Common myeloid progenitor, CD34-positive (primary cell): ENCODE measurements at regions not wholly inside any gene's neighbourhood (a gene's known extent, or its start where the extent isn't known, plus 50 kb on each side); places are given as distances from the start of the nearest gene placed in this dataset.
"Not testable (repeated sequence)": the region's sequence is repeated elsewhere in the genome, so short reads cannot be mapped to it uniquely, and the experiment has no call there.

Experiments used
- CTCF ChIA-PET: fragments of 350-600 bp; sonication (Branson Sonifier 250); formaldehyde crosslinking; loops from one replicate; lab custom pipeline; 2021; ENCODE audit warnings: antibody characterized with exemption; lab: Charles Lee
- POLR2A ChIA-PET: fragments of 350-600 bp; sonication (Branson Sonifier 250); formaldehyde crosslinking; loops from one replicate; lab custom pipeline; 2021; ENCODE audit warnings: antibody characterized with exemption; lab: Charles Lee
- DNase-seq, 3 donors: peaks; one replicate each; pipeline versions ENCODE4 v3.0.0 to v3.0.0-alpha.2; 2013
- H3K27ac ChIP-seq, 2 experiments: 1 replicate in 1 of 2; 2 replicates in 1 of 2; pipeline ENCODE4 v1.7.0; 2013; ENCODE audit warnings: inconsistent platforms in 2 of 2, low read length in 2 of 2, mild to moderate bottlenecking in 2 of 2, low read depth in 1 of 2, moderate library complexity in 1 of 2; ENCODE audit not compliant: severe bottlenecking in 2 of 2, insufficient read depth in 1 of 2, poor library complexity in 1 of 2
- H3K27me3 ChIP-seq, 5 experiments: replicated peaks in 2 of 5; 1 replicate in 3 of 5; 2 replicates in 2 of 5; pipeline versions ENCODE4 v1.6.1 to v1.7.0; 2013; ENCODE audit warnings: low read length in 4 of 5, mild to moderate bottlenecking in 2 of 5, moderate library complexity in 2 of 5, inconsistent platforms in 1 of 5; ENCODE audit not compliant: insufficient read depth in 5 of 5, control insufficient read depth in 4 of 5
- H3K36me3 ChIP-seq, 4 experiments: 1 replicate in 2 of 4; 2 replicates in 2 of 4; pipeline versions ENCODE4 v1.6.1 to v1.7.0; 2013; ENCODE audit warnings: low read length in 3 of 4, control low read depth in 1 of 4, mild to moderate bottlenecking in 1 of 4; ENCODE audit not compliant: control insufficient read depth in 4 of 4, insufficient read depth in 4 of 4
- H3K4me1 ChIP-seq, 4 experiments: 1 replicate in 3 of 4; 2 replicates in 1 of 4; pipeline versions ENCODE4 v1.6.1 to v1.7.1; 2013; ENCODE audit warnings: low read length in 3 of 4, mild to moderate bottlenecking in 3 of 4, control low read depth in 1 of 4, inconsistent platforms in 1 of 4, moderate library complexity in 1 of 4; ENCODE audit not compliant: control insufficient read depth in 4 of 4, insufficient read depth in 4 of 4; ENCODE audit errors: control extremely low read depth in 1 of 4
- H3K4me3 ChIP-seq, 7 experiments: 1 replicate in 4 of 7; 2 replicates in 3 of 7; pipeline versions ENCODE4 v1.5.1 to v1.7.0; 2013; ENCODE audit warnings: mild to moderate bottlenecking in 7 of 7, low read length in 6 of 7, moderate library complexity in 6 of 7, inconsistent platforms in 2 of 7, low read depth in 2 of 7, control low read depth in 1 of 7; ENCODE audit not compliant: insufficient read depth in 4 of 7, control insufficient read depth in 1 of 7; ENCODE audit errors: extremely low read depth in 1 of 7
- H3K9me3 ChIP-seq, 5 experiments: 1 replicate in 4 of 5; 2 replicates in 1 of 5; pipeline versions ENCODE4 v1.6.1 to v1.7.1; 2013; ENCODE audit warnings: low read length in 4 of 5, mild to moderate bottlenecking in 2 of 5, inconsistent platforms in 1 of 5, low read depth in 1 of 5, moderate library complexity in 1 of 5; ENCODE audit not compliant: control insufficient read depth in 4 of 5, insufficient read depth in 2 of 5; ENCODE audit errors: control extremely low read depth in 1 of 5
- WGBS: methylation state at CpG from one replicate; pipeline ENCODE4 v1.1.5; 2013; ENCODE audit not compliant: insufficient coverage; 5-methylcytosine and 5-hydroxymethylcytosine counted together

- H3K36me3 ChIP-seq, H3K27me3 ChIP-seq, H3K4me1 ChIP-seq, H3K4me3 ChIP-seq, H3K9me3 ChIP-seq, POLR2A ChIA-PET, DNase-seq, H3K27ac ChIP-seq, CTCF ChIA-PET: not testable (repeated sequence)
- no CpG with 5 or more reads among the region's 1 CpG for WGBS
Observed at GRCh38 chr3:597746-598145, 401.2 kb downstream of the CHL1 start.

- H3K27ac ChIP-seq, H3K27me3 ChIP-seq, DNase-seq, H3K4me1 ChIP-seq, H3K4me3 ChIP-seq, CTCF ChIA-PET, H3K9me3 ChIP-seq, H3K36me3 ChIP-seq, POLR2A ChIA-PET: not testable (repeated sequence)
- WGBS, result no CpG with 5 or more reads among the region's 4 CpGs
Observed at GRCh38 chr3:607480-607879, 410.9 kb downstream of the CHL1 start.

GRCh38 chr3:621714-622113 is 425.2 kb downstream of the CHL1 start:
- ChIA-PET CTCF (no interaction called here), POLR2A (no interaction called here)

GRCh38 chr3:622314-622713 is 425.8 kb downstream of the CHL1 start:
- Histone ChIP-seq H3K36me3 (no peaks in the 10 kb centered on the region), H3K4me1 (no peaks in the 10 kb centered on the region), H3K27me3 (no peaks in the 10 kb centered on the region), H3K4me3 (no peak overlapping the region), H3K9me3 (no peaks in the 10 kb centered on the region), H3K27ac (no peak overlapping the region)
- CTCF ChIA-PET, result no interaction called here
- DNase-seq, result no peak
- WGBS, result no CpG with 5 or more reads among the region's 7 CpGs
- POLR2A ChIA-PET, result no interaction called here

More at GRCh38 chr3:621714-622113, 425.2 kb downstream of the CHL1 start:
- Histone ChIP-seq H3K36me3 (no peaks in the 10 kb centered on the region), H3K9me3 (no peaks in the 10 kb centered on the region), H3K27me3 (no peaks in the 10 kb centered on the region), H3K4me1 (no peaks in the 10 kb centered on the region), H3K27ac (no peak overlapping the region), H3K4me3 (no peak overlapping the region)
- DNase-seq, result no peak

DNA sequence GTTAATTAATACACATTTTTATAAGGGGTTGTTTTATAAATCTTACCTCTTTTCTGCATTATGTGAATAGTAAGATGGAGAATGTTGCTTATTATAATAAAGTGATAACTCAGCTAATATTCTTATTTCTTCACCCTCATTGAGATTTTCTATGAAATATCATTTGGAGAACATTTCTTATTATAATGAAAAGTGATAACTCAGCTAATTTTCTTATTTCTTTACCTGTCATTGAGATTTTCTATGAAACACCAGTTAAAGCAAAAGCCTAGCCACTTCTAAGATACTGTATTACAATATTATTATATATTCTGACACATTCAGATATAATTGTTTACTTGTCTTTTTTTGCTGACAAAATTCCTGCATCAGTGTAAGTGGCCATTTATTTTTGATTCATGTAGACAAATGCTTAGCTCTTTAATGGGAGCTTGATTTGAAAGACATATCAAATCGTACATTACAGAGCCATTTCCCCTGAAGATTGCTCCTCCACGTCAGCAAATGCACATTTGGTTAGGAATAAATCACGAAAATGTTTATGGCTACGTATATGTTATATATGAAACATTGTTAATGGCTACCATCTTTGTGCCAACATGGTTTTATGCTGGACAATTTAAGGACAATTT is 427.5 kb downstream of the CHL1 start:
- no peaks in the 10 kb centered on the region for H3K9me3 ChIP-seq
- H3K4me3 ChIP-seq, result no peak overlapping the region
- no peaks in the 10 kb centered on the region for H3K36me3 ChIP-seq
- no peaks in the 10 kb centered on the region for H3K27me3 ChIP-seq
- POLR2A ChIA-PET, result no interaction called here
- H3K27ac ChIP-seq, result no peak overlapping the region
- no peak for DNase-seq
- no peaks in the 10 kb centered on the region for H3K4me1 ChIP-seq
- 100% methylated on average over 2 of the region's 4 CpGs for WGBS
- CTCF ChIA-PET, result no interaction called here

- POLR2A ChIA-PET, result no interaction called here
- no peak overlapping the region for H3K4me3 ChIP-seq
- H3K4me1 ChIP-seq, result no peaks in the 10 kb centered on the region
- no peaks in the 10 kb centered on the region for H3K36me3 ChIP-seq
- no peaks in the 10 kb centered on the region for H3K9me3 ChIP-seq
- CTCF ChIA-PET, result no interaction called here
- no peaks in the 10 kb centered on the region for H3K27me3 ChIP-seq
- H3K27ac ChIP-seq, result no peak overlapping the region
- 8% methylated on average over 4 of the region's 10 CpGs for WGBS
- DNase-seq, result peak; percentile 42 to 67 (median 54)
Observed at GRCh38 chr3:632571-633170, 436.1 kb downstream of the CHL1 start.

- Histone ChIP-seq H3K27me3 (no peaks in the 10 kb centered on the region), H3K9me3 (no peaks in the 10 kb centered on the region), H3K4me3 (no peak overlapping the region), H3K4me1 (no peaks in the 10 kb centered on the region), H3K27ac (no peak overlapping the region), H3K36me3 (no peaks in the 10 kb centered on the region)
- DNase-seq, result no peak
- CTCF ChIA-PET, result no interaction called here
- POLR2A ChIA-PET, result no interaction called here
Observed at GRCh38 chr3:634511-634910, 437.9 kb downstream of the CHL1 start.
